GM12878 (cell line): ENCODE measurements at regions not wholly inside any gene's neighbourhood (a gene's known extent, or its start where the extent isn't known, plus 50 kb on each side); places are given as distances from the start of the nearest gene placed in this dataset.

ENCODE experiments used
- ATAC-seq: fragments of 200-7000 bp; cut with Tn5 transposase; 3 replicates; pipeline ENCODE4 v1.9.1; 2020; ENCODE audit warnings: mild to moderate bottlenecking, moderate library complexity
- BruUV-seq: library from RNA; stranded (reverse); fragments of 400-500 nt; replicated peaks from 2 replicates; lab custom pipeline; 2021; lab: Mats Ljungman, UMichigan
- CTCF ChIA-PET: fragments of 300-600 bp; sonication (Branson Sonifier 250); formaldehyde crosslinking; extraction: SDS; loops from one replicate; lab custom pipeline; 2021; ENCODE audit warnings: inconsistent platforms; lab: Yijun Ruan, JAX
- POLR2A ChIA-PET: fragments of 350-600 bp; formaldehyde crosslinking; extraction: SDS; loops from one replicate; lab custom pipeline; 2021; ENCODE audit warnings: inconsistent platforms; lab: Charles Lee
- RAD21 ChIA-PET: fragments of 300-600 bp; sonication (Branson Sonifier 250); formaldehyde crosslinking; loops from one replicate; lab custom pipeline; 2023; ENCODE audit warnings: antibody characterized with exemption; ENCODE audit not compliant: unreplicated experiment; lab: Charles Lee
- SMC1A ChIA-PET: fragments of 300-600 bp; sonication (Branson Sonifier 250); formaldehyde crosslinking; loops from one replicate; lab custom pipeline; 2023; ENCODE audit not compliant: unreplicated experiment, uncharacterized antibody; lab: Charles Lee
- DNase-seq: peaks from one replicate; pipeline ENCODE4 v3.0.0-alpha.2; 2011; ENCODE audit warnings: low read depth, low spot score
- FAIRE-seq: peaks from 3 replicates; lab custom pipeline; 2011; peaks lifted over from hg19 to GRCh38; lab: Jason Lieb, UNC
- H2AFZ ChIP-seq: 2 replicates; pipeline ENCODE4 v1.6.0; 2011; ENCODE audit warnings: low read depth, low read length, control low read depth; ENCODE audit not compliant: control insufficient read depth
- H3K27ac ChIP-seq: 2 replicates; pipeline ENCODE4 v1.5.1; 2011; ENCODE audit warnings: control low read depth; ENCODE audit not compliant: control insufficient read depth, insufficient read depth
- H3K27me3 ChIP-seq, 2 experiments: replicated peaks in 1 of 2; 2 replicates each; pipeline versions ENCODE4 v1.6.0 to v1.6.1; 2011; ENCODE audit warnings: low read length in 1 of 2; ENCODE audit not compliant: control insufficient read depth in 2 of 2, insufficient read depth in 2 of 2
- H3K36me3 ChIP-seq, 2 experiments: 2 replicates each; pipeline ENCODE4 v1.5.1; 2011; ENCODE audit warnings: low read length in 1 of 2; ENCODE audit not compliant: control insufficient read depth in 2 of 2, insufficient read depth in 2 of 2
- H3K4me1 ChIP-seq: 2 replicates; pipeline ENCODE4 v1.6.1; 2011; ENCODE audit warnings: mild to moderate bottlenecking, low read length, moderate library complexity, mixed read lengths; ENCODE audit not compliant: control insufficient read depth, insufficient read depth
- H3K4me2 ChIP-seq: 2 replicates; pipeline ENCODE4 v1.6.0; 2011; ENCODE audit warnings: control low read depth; ENCODE audit not compliant: control insufficient read depth, insufficient read depth
- H3K4me3 ChIP-seq: fragments of 200-600 bp; sonication (generic); 2 replicates; pipeline ENCODE4 v1.5.1; 2016
- H3K79me2 ChIP-seq: 2 replicates; pipeline ENCODE4 v1.6.0; 2011; ENCODE audit warnings: low read length; ENCODE audit not compliant: control insufficient read depth, insufficient read depth
- H3K9ac ChIP-seq: 2 replicates; pipeline ENCODE4 v1.8.0; 2011; ENCODE audit warnings: low read length, control low read depth, mixed read lengths; ENCODE audit not compliant: control insufficient read depth, insufficient read depth
- H3K9me3 ChIP-seq: replicated peaks from 3 replicates; pipeline ENCODE4 v1.5.1; 2011; ENCODE audit warnings: mild to moderate bottlenecking, low read length; ENCODE audit not compliant: control insufficient read depth, insufficient read depth
- H4K20me1 ChIP-seq: 2 replicates; pipeline ENCODE4 v1.6.0; 2011; ENCODE audit not compliant: control insufficient read depth, insufficient read depth
- CREB1 ChIP-seq: IDR thresholded peaks from 2 replicates; pipeline ENCODE4 v1.6.1; 2012; ENCODE audit warnings: low read depth, mild to moderate bottlenecking, inconsistent platforms
- RFX5 ChIP-seq: IDR thresholded peaks from 2 replicates; pipeline ENCODE4 v1.6.1; 2011; ENCODE audit warnings: low read depth, low read length, improper control_type of control experiment
- RUNX3 ChIP-seq: IDR thresholded peaks from 2 replicates; pipeline ENCODE4 v1.6.1; 2012; ENCODE audit warnings: low read length, inconsistent platforms
- SREBF1 ChIP-seq: IDR thresholded peaks from 2 replicates; pipeline ENCODE4 v1.6.1; 2012; ENCODE audit warnings: mild to moderate bottlenecking, low read length
- WRNIP1 ChIP-seq: IDR thresholded peaks from 2 replicates; pipeline ENCODE4 v1.6.1; 2011; ENCODE audit warnings: low read depth, low read length, improper control_type of control experiment, borderline replicate concordance
- WGBS: methylation state at CpG from one replicate; pipeline ENCODE4 v1.1.6; 2016; ENCODE audit warnings: low lambda C conversion rate; ENCODE audit not compliant: insufficient replicate concordance, insufficient coverage; ENCODE audit errors: missing lambda C conversion rate; 5-methylcytosine and 5-hydroxymethylcytosine counted together
- in situ Hi-C: fragments of 300-500 bp; cut with MboI; formaldehyde crosslinking; loops from 9 replicates; pipeline ENCODE4 v1.14.3; 2018; ENCODE audit warnings: mixed read lengths
- intact Hi-C: fragments of 100-400 bp; cut with micrococcal nuclease; formaldehyde crosslinking; loops from one replicate; pipeline ENCODE4 v1.14.2; 2022; ENCODE audit not compliant: unreplicated experiment
- TF ChIP-seq, protein P1 (sequence below): fragments of 450-650 bp; IDR thresholded peaks from 2 replicates; pipeline ENCODE4 v1.6.1; 2018; ENCODE audit warnings: mild to moderate bottlenecking, low read depth, moderate library complexity; ENCODE audit not compliant: partially characterized antibody

DNA sequence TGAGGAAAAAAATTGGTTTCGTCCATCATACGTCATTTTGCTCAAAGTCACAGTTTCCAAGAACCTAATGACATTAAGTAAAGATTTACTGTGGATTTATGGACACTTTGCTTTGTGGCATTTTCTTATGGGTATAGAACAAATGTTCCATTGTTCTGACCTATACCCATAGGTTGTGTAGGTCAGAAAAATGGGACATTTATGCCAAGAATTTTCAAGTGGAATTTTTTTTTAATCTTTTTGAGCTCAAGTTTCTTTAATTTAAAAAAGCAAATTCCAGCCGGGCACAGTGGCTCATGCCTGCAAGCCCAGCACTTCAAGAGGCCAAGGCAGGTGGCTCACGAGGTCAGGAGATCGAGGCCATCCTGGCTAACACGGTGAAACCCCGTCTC lies 187.5 kb upstream of the TPM1 start (continued):
- no peak for TF ChIP-seq SREBF1

DNA sequence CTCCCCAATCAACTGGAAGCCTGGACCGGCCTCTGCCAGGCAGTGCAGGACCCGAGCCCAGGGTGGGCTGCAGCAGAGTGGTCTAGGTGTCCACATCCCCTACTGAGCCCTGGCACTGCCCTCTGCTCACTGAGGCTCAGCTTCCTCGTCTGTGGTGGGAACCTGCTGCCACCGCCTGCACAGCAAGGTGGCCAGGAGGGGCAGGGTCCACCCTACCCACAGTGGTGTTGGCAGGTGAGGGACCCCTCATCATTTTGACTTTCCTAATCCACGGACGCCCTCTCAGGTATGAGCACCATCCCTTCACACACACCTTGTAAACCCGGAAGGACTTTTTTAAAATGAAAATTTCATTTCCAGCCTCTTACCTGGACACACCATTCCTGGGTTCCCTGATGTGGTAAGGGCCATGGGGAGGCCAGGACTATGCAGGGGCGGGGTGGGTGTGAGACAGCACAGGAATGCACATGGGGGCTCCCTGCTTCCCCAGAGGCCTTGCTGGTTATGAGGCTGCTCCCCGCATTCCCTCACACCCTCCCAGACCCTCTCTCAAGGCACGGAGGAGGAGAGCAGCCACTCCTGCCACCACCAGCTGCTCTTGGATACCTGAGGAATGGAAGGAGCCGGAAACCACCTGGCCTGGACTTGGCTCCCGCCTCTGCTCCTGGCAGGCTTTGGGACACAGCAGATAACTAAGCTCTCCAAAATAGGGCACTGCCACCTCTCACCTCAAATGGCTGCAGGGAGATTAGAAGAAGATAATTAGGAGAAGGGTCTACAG lies 185.9 kb upstream of the TPM1 start:
- H3K4me1 ChIP-seq, result no peaks in the 10 kb centered on the region
- WGBS, result 41% methylated on average over 12 of the region's 12 CpGs
- FAIRE-seq, result no peak
- no peak overlapping the region for H2AFZ ChIP-seq
- ChIA-PET POLR2A (no interaction called here), SMC1A (no interaction called here), RAD21 (no interaction called here), CTCF (no interaction called here)
- no peak overlapping the region for H3K27ac ChIP-seq
- no peaks in the 10 kb centered on the region for H3K79me2 ChIP-seq
- ATAC-seq, result no peak
- TF ChIP-seq CREB1, result no peak
- TF ChIP-seq RFX5, result no peak
- no peak for TF ChIP-seq WRNIP1
- TF ChIP-seq RUNX3, result no peak
- TF ChIP-seq, protein P1, sequence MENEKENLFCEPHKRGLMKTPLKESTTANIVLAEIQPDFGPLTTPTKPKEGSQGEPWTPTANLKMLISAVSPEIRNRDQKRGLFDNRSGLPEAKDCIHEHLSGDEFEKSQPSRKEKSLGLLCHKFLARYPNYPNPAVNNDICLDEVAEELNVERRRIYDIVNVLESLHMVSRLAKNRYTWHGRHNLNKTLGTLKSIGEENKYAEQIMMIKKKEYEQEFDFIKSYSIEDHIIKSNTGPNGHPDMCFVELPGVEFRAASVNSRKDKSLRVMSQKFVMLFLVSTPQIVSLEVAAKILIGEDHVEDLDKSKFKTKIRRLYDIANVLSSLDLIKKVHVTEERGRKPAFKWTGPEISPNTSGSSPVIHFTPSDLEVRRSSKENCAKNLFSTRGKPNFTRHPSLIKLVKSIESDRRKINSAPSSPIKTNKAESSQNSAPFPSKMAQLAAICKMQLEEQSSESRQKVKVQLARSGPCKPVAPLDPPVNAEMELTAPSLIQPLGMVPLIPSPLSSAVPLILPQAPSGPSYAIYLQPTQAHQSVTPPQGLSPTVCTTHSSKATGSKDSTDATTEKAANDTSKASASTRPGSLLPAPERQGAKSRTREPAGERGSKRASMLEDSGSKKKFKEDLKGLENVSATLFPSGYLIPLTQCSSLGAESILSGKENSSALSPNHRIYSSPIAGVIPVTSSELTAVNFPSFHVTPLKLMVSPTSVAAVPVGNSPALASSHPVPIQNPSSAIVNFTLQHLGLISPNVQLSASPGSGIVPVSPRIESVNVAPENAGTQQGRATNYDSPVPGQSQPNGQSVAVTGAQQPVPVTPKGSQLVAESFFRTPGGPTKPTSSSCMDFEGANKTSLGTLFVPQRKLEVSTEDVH, result no peak
- H3K36me3 ChIP-seq, result no peaks in the 10 kb centered on the region
- no peak overlapping the region for H3K4me2 ChIP-seq
- H3K9me3 ChIP-seq, result no peaks in the 10 kb centered on the region
- no TSS peak for BruUV-seq
- intact Hi-C loops (no loop called here), in situ Hi-C loops (no loop called here)
- no peak overlapping the region for H3K9ac ChIP-seq
- no peak for DNase-seq
- H3K4me3 ChIP-seq, result no peak overlapping the region
- no peaks in the 10 kb centered on the region for H4K20me1 ChIP-seq
- H3K27me3 ChIP-seq, result no peaks in the 10 kb centered on the region; a peak in 1 of 4 replicates
